H1 (cell line): ENCODE measurements at regions not wholly inside any gene's neighbourhood (a gene's known extent, or its start where the extent isn't known, plus 50 kb on each side); places are given as distances from the start of the nearest gene placed in this dataset.

Experiments used
- CTCF ChIA-PET: fragments of 300-600 bp; sonication (Branson Sonifier 250); formaldehyde crosslinking; loops from one replicate; lab custom pipeline; 2021; ENCODE audit not compliant: partially characterized antibody; lab: Charles Lee
- POLR2A ChIA-PET: fragments of 300-600 bp; sonication (Branson Sonifier 250); formaldehyde crosslinking; loops from one replicate; lab custom pipeline; 2021; ENCODE audit warnings: inconsistent platforms; ENCODE audit not compliant: partially characterized antibody; lab: Charles Lee
- DNase-seq, 2 experiments: peaks; one replicate each; pipeline versions ENCODE4 v3.0.0 to v3.0.0-alpha.2; 2010 to 2022; ENCODE audit warnings: low spot score in 2 of 2, low read depth in 1 of 2, mixed read lengths in 1 of 2
- FAIRE-seq: peaks from 2 replicates; lab custom pipeline; 2011; peaks lifted over from hg19 to GRCh38; lab: Jason Lieb, UNC
- H2AFZ ChIP-seq: 2 replicates; pipeline ENCODE4 v1.8.1; 2012; ENCODE audit warnings: low read length, inconsistent platforms
- H2AK5ac ChIP-seq: 2 replicates; pipeline ENCODE4 v1.6.1; 2013; ENCODE audit warnings: low read depth, low read length
- H2BK120ac ChIP-seq: replicated peaks from 2 replicates; pipeline ENCODE3; 2013; ENCODE audit warnings: low read depth, low read length, inconsistent platforms
- H2BK12ac ChIP-seq: 2 replicates; pipeline ENCODE4 v1.6.1; 2013; ENCODE audit warnings: low read depth, low read length
- H2BK15ac ChIP-seq: 2 replicates; pipeline ENCODE4 v1.6.1; 2013; ENCODE audit warnings: low read length
- H2BK20ac ChIP-seq: 2 replicates; pipeline ENCODE4 v1.6.1; 2013; ENCODE audit warnings: low read length
- H2BK5ac ChIP-seq: 2 replicates; pipeline ENCODE4 v1.6.1; 2013; ENCODE audit warnings: low read depth, low read length
- H3K14ac ChIP-seq: 2 replicates; pipeline ENCODE4 v1.6.1; 2013; ENCODE audit warnings: inconsistent platforms; ENCODE audit not compliant: insufficient read length
- H3K18ac ChIP-seq: 2 replicates; pipeline ENCODE4 v1.6.1; 2013; ENCODE audit warnings: low read length; ENCODE audit errors: extremely low read depth
- H3K23ac ChIP-seq: 2 replicates; pipeline ENCODE4 v1.6.1; 2013; ENCODE audit warnings: inconsistent platforms; ENCODE audit not compliant: insufficient read length
- H3K23me2 ChIP-seq: 2 replicates; pipeline ENCODE4 v1.6.1; 2013; ENCODE audit warnings: low read depth, low read length
- H3K27ac ChIP-seq: 2 replicates; pipeline ENCODE4 v1.6.1; 2011; ENCODE audit warnings: low read depth, low read length, inconsistent platforms
- H3K27me3 ChIP-seq, 4 experiments: replicated peaks in 1 of 4; 1 replicate in 1 of 4; 2 replicates in 3 of 4; pipeline versions ENCODE4 v1.6.1 to v1.8.1; 2011 to 2013; ENCODE audit warnings: low read length in 3 of 4, mild to moderate bottlenecking in 3 of 4, inconsistent platforms in 2 of 4, mixed read lengths in 2 of 4, moderate library complexity in 1 of 4; ENCODE audit not compliant: control insufficient read depth in 3 of 4, insufficient read depth in 3 of 4; ENCODE audit errors: extremely low read depth in 1 of 4
- H3K36me3 ChIP-seq, 4 experiments: 2 replicates each; pipeline versions ENCODE4 v1.6.1 to v1.8.1; 2011 to 2013; ENCODE audit warnings: mild to moderate bottlenecking in 4 of 4, low read length in 3 of 4, moderate library complexity in 2 of 4, control low read depth in 1 of 4, inconsistent platforms in 1 of 4; ENCODE audit not compliant: insufficient read depth in 4 of 4, control insufficient read depth in 2 of 4
- H3K4ac ChIP-seq: replicated peaks from 2 replicates; pipeline ENCODE3; 2013; ENCODE audit warnings: low read length, low read depth, mixed read lengths, inconsistent platforms; ENCODE audit not compliant: insufficient read length
- H3K4me1 ChIP-seq, 4 experiments: replicated peaks in 1 of 4; 1 replicate in 1 of 4; 2 replicates in 3 of 4; pipeline versions ENCODE4 v1.6.1 to v1.8.1; 2011 to 2013; ENCODE audit warnings: low read length in 3 of 4, inconsistent platforms in 2 of 4, mixed read lengths in 1 of 4; ENCODE audit not compliant: insufficient read depth in 4 of 4, control insufficient read depth in 3 of 4
- H3K4me2 ChIP-seq, 2 experiments: 2 replicates each; pipeline versions ENCODE4 v1.6.1 to v1.8.1; 2011 to 2013; ENCODE audit warnings: low read depth in 2 of 2, low read length in 2 of 2, control low read depth in 1 of 2, inconsistent platforms in 1 of 2, mild to moderate bottlenecking in 1 of 2; ENCODE audit not compliant: insufficient read depth in 1 of 2
- H3K4me3 ChIP-seq, 4 experiments: fragments of 200-600, 300-600 bp in 1 of 4; sonication (generic), shearing (Covaris generic), sonication (Bioruptor Twin) in 1 of 4; 2 replicates each; pipeline versions ENCODE4 v1.5.1 to v1.8.1; 2011 to 2016; ENCODE audit warnings: low read length in 4 of 4, low read depth in 3 of 4, control low read depth in 2 of 4, inconsistent platforms in 2 of 4, mild to moderate bottlenecking in 2 of 4, mixed read lengths in 1 of 4, moderate library complexity in 1 of 4; ENCODE audit not compliant: insufficient read depth in 2 of 4; ENCODE audit errors: extremely low read depth in 1 of 4
- H3K56ac ChIP-seq: replicated peaks from 2 replicates; pipeline ENCODE3; 2013; ENCODE audit warnings: low read depth, mild to moderate bottlenecking, mixed read lengths, low read length, inconsistent platforms; ENCODE audit not compliant: insufficient read length
- H3K79me1 ChIP-seq: 2 replicates; pipeline ENCODE4 v1.6.1; 2013; ENCODE audit warnings: low read depth, low read length, control low read depth
- H3K79me2 ChIP-seq, 2 experiments: 2 replicates each; pipeline versions ENCODE4 v1.6.1 to v1.8.1; 2012 to 2013; ENCODE audit warnings: low read length in 2 of 2, mild to moderate bottlenecking in 2 of 2, inconsistent platforms in 1 of 2; ENCODE audit not compliant: insufficient read depth in 2 of 2, control insufficient read depth in 1 of 2
- H3K9ac ChIP-seq, 4 experiments: replicated peaks in 1 of 4; 1 replicate in 1 of 4; 2 replicates in 3 of 4; pipeline versions ENCODE4 v1.6.1 to v1.8.1; 2011 to 2013; ENCODE audit warnings: low read depth in 3 of 4, low read length in 3 of 4, control low read depth in 2 of 4, mild to moderate bottlenecking in 2 of 4, moderate library complexity in 2 of 4, inconsistent platforms in 1 of 4; ENCODE audit errors: extremely low read depth in 1 of 4
- H3K9me3 ChIP-seq, 2 experiments: 2 replicates each; pipeline versions ENCODE4 v1.6.1 to v1.8.1; 2012 to 2013; ENCODE audit warnings: mild to moderate bottlenecking in 2 of 2, moderate library complexity in 2 of 2, control low read depth in 1 of 2, inconsistent platforms in 1 of 2, low read depth in 1 of 2, low read length in 1 of 2, mixed read lengths in 1 of 2; ENCODE audit not compliant: insufficient read depth in 2 of 2
- H4K20me1 ChIP-seq, 2 experiments: replicated peaks in 1 of 2; 2 replicates each; pipeline versions ENCODE3 to v1.8.1; 2011 to 2013; ENCODE audit warnings: inconsistent platforms in 2 of 2, low read length in 2 of 2, mild to moderate bottlenecking in 1 of 2; ENCODE audit not compliant: insufficient read depth in 2 of 2, control insufficient read depth in 1 of 2
- H4K5ac ChIP-seq: 2 replicates; pipeline ENCODE4 v1.6.1; 2013; ENCODE audit warnings: low read length, low read depth, mixed read lengths, inconsistent platforms; ENCODE audit not compliant: insufficient read length
- H4K8ac ChIP-seq: 2 replicates; pipeline ENCODE4 v1.8.0; 2013; ENCODE audit warnings: mild to moderate bottlenecking, moderate library complexity, low read length, inconsistent platforms; ENCODE audit not compliant: insufficient read depth; ENCODE audit errors: extremely low read depth
- H4K91ac ChIP-seq: replicated peaks from 2 replicates; pipeline ENCODE3; 2013; ENCODE audit warnings: low read length, mixed read lengths, inconsistent platforms; ENCODE audit not compliant: insufficient read length
- ASH2L ChIP-seq: fragments of 200-600, 300-600 bp; sonication (generic); IDR thresholded peaks from one replicate; pipeline ENCODE4 v1.7.1; 2017; ENCODE audit warnings: low read length
- BACH1 ChIP-seq: IDR thresholded peaks from 2 replicates; pipeline ENCODE4 v1.6.1; 2012; ENCODE audit warnings: low read length, improper control_type of control experiment
- CBX5 ChIP-seq: fragments of 300-800, 300-1000 bp; sonication (generic); IDR thresholded peaks from 2 replicates; pipeline ENCODE4 v1.7.1; 2016; ENCODE audit warnings: antibody characterized with exemption, low read length, low read depth
- CHD1 ChIP-seq: IDR thresholded peaks from 2 replicates; pipeline ENCODE4 v1.6.1; 2012; ENCODE audit warnings: low read depth, low read length, improper control_type of control experiment
- EGR1 ChIP-seq: IDR thresholded peaks from 2 replicates; pipeline ENCODE4 v1.6.1; 2011; ENCODE audit warnings: low read depth, low read length, borderline replicate concordance
- EZH2 ChIP-seq: fragments of 200-600 bp; sonication (generic); IDR thresholded peaks from 2 replicates; pipeline ENCODE4 v1.7.1; 2012; ENCODE audit warnings: low read depth, mild to moderate bottlenecking, moderate library complexity, low read length, inconsistent platforms; ENCODE audit not compliant: severe bottlenecking
- KDM5A ChIP-seq: fragments of 200-600 bp; IDR thresholded peaks from 2 replicates; pipeline ENCODE4 v1.7.1; 2012; ENCODE audit warnings: mild to moderate bottlenecking, low read length, inconsistent platforms, mixed read lengths
- PHF8 ChIP-seq: fragments of 200-600 bp; sonication (generic); conservative IDR thresholded peaks from 2 replicates; pipeline ENCODE4 v1.7.1; 2012; ENCODE audit warnings: low read depth, mild to moderate bottlenecking, inconsistent platforms, low read length, moderate library complexity
- POLR2A ChIP-seq, 2 experiments: IDR thresholded peaks; 1 replicate in 1 of 2; 2 replicates in 1 of 2; pipeline ENCODE4 v1.6.1; 2011; ENCODE audit warnings: low read depth in 2 of 2, low read length in 2 of 2, mild to moderate bottlenecking in 2 of 2; ENCODE audit errors: control extremely low read depth in 1 of 2
- POLR2AphosphoS5 ChIP-seq: IDR thresholded peaks from 2 replicates; pipeline ENCODE4 v1.6.1; 2011; ENCODE audit warnings: low read depth, low read length
- RAD21 ChIP-seq, 2 experiments: IDR thresholded peaks in 1 of 2; conservative IDR thresholded peaks in 1 of 2; 2 replicates each; pipeline ENCODE4 v1.6.1; 2011; ENCODE audit warnings: low read depth in 2 of 2, low read length in 2 of 2, improper control_type of control experiment in 1 of 2, inconsistent platforms in 1 of 2, mild to moderate bottlenecking in 1 of 2, moderate library complexity in 1 of 2
- TEAD4 ChIP-seq: IDR thresholded peaks from 2 replicates; pipeline ENCODE4 v1.6.1; 2012; ENCODE audit warnings: low read depth, low read length, inconsistent platforms, mixed read lengths
- WGBS, 2 experiments: shearing (Covaris generic) in 1 of 2; methylation state at CpG; one replicate each; pipeline versions ENCODE4 v1.1.6 to v1.1.7; 2013 to 2015; ENCODE audit warnings: low lambda C conversion rate in 2 of 2, mixed read lengths in 2 of 2, inconsistent platforms in 1 of 2, low coverage in 1 of 2, missing lambda C conversion rate in 1 of 2; ENCODE audit not compliant: insufficient replicate concordance in 2 of 2, insufficient coverage in 1 of 2, insufficient read length in 1 of 2; ENCODE audit errors: extremely low coverage in 1 of 2, missing lambda C conversion rate in 1 of 2; 5-methylcytosine and 5-hydroxymethylcytosine counted together

DNA sequence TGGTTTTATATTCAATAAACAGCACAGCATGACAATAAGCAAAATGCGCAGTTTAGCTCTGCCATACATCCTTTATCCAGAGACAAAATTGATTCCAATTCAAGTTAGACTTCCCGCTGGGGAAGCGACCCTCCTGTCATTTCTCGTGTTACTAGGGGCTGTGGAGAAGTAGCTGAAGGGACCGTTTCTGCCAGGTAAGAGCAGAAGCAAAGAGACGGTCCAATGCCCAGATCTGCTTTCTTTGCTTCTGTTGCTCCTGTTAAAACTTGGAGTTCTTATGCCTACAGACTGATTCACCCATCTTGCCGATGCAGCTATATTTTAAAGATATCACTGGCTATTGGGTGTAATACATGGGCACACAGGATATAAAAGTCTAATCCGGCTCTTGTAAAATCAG is 156.8 kb upstream of the AVPR1A start:
- H3K9me3 ChIP-seq: peaks cover 2 to 3% of the 10 kb centered on the region in 2 experiments; a peak in 2 of 4 replicates
- peaks cover 0 to 3% (median 0%) of the 10 kb centered on the region in 4 experiments; a peak in 1 of 7 replicates for H3K4me1 ChIP-seq
- no peaks in the 10 kb centered on the region for H4K20me1 ChIP-seq
- H2AFZ ChIP-seq: no peak overlapping the region
- H2BK5ac ChIP-seq: no peak overlapping the region
- H4K8ac ChIP-seq: no peak overlapping the region
- no peaks in the 10 kb centered on the region for H3K36me3 ChIP-seq
- H2BK15ac ChIP-seq: no peak overlapping the region
- no peak overlapping the region for H2BK20ac ChIP-seq
- H3K4me2 ChIP-seq: no peak overlapping the region
- 87% methylated on average over 8 of the region's 8 CpGs; no CpG with 5 or more reads in 1 of the 2 experiments for WGBS, 2 experiments
- no peaks in the 10 kb centered on the region for H3K79me2 ChIP-seq
- CTCF ChIA-PET: interaction anchor here (0.9 kb wide), 1 partner anchor 20 kb away, joined by 4 read pairs; no protein-coding TSS in a partner anchor
- DNase-seq (no peak), FAIRE-seq (no peak)
- no peak overlapping the region for H2BK120ac ChIP-seq
- H4K91ac ChIP-seq: no peak overlapping the region
- H3K27me3 ChIP-seq: no peaks in the 10 kb centered on the region
- H2BK12ac ChIP-seq: no peak overlapping the region
- H3K79me1 ChIP-seq: no peaks in the 10 kb centered on the region
- POLR2A ChIA-PET: no interaction called here
- H3K18ac ChIP-seq: no peak overlapping the region
- H3K14ac ChIP-seq: no peak overlapping the region
- TF ChIP-seq EZH2 (no peak), RAD21 (IDR thresholded peaks at IDR 0.05 in 1 of 2, conservative IDR thresholded peaks at IDR 0.05 in 1 of 2; ENCODE audit: low read depth in 2 of 2, low read length in 2 of 2) (no peak), KDM5A (no peak), POLR2AphosphoS5 (no peak), BACH1 (no peak), CBX5 (no peak), CHD1 (no peak), POLR2A (IDR thresholded peaks at IDR 0.05; ENCODE audit: control extremely low read depth in 1 of 2, low read depth in 2 of 2, low read length in 2 of 2) (no peak), TEAD4 (no peak), PHF8 (no peak), EGR1 (no peak), ASH2L (no peak)
- no peak overlapping the region for H3K27ac ChIP-seq
- H3K56ac ChIP-seq: no peak overlapping the region
- no peak overlapping the region for H4K5ac ChIP-seq
- no peak overlapping the region for H3K9ac ChIP-seq
- H3K4me3 ChIP-seq: no peak overlapping the region
- no peak overlapping the region for H3K23ac ChIP-seq
- H2AK5ac ChIP-seq: no peak overlapping the region
- no peaks in the 10 kb centered on the region for H3K23me2 ChIP-seq
- no peak overlapping the region for H3K4ac ChIP-seq
